ENCODE measurements at regions not wholly inside any gene's neighbourhood (a gene's known extent, or its start where the extent isn't known, plus 50 kb on each side); places are given as distances from the start of the nearest gene placed in this dataset.
"Not testable (repeated sequence)": the region's sequence is repeated elsewhere in the genome, so short reads cannot be mapped to it uniquely, and the experiment has no call there.

GRCh38 chr6:112437058-112437457 lies 89.9 kb downstream of the RFPL4B start:
- TF ChIP-seq, protein P1, sequence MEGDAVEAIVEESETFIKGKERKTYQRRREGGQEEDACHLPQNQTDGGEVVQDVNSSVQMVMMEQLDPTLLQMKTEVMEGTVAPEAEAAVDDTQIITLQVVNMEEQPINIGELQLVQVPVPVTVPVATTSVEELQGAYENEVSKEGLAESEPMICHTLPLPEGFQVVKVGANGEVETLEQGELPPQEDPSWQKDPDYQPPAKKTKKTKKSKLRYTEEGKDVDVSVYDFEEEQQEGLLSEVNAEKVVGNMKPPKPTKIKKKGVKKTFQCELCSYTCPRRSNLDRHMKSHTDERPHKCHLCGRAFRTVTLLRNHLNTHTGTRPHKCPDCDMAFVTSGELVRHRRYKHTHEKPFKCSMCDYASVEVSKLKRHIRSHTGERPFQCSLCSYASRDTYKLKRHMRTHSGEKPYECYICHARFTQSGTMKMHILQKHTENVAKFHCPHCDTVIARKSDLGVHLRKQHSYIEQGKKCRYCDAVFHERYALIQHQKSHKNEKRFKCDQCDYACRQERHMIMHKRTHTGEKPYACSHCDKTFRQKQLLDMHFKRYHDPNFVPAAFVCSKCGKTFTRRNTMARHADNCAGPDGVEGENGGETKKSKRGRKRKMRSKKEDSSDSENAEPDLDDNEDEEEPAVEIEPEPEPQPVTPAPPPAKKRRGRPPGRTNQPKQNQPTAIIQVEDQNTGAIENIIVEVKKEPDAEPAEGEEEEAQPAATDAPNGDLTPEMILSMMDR (IDR thresholded peaks at IDR 0.05; ENCODE audit: low read depth, low read length): no peak
- no peak overlapping the region for H3K4me3 ChIP-seq (ENCODE audit: low read depth, low read length)

DNA sequence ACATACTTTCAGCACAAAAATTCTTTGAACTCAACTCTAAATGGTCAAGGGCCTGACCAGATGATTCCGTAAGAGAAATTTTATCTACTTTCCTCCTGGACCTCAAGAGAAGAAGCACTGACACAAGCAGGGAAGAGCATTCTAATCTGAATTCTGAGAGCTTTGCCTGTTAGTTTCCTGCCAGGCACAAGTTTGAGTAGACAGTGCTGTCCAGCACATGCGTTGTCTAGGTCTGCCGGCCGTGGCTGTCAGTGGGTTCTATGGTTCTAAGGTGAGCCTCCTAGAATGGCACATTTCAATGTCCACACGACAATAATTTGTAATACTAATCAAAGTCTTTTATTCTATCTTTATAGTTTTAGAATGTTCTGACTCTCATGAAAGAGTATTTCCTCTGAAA lies 91.9 kb downstream of the RFPL4B start:
- H3K4me3 ChIP-seq (ENCODE audit: low read depth, low read length): no peak overlapping the region
- TF ChIP-seq, protein P1 (IDR thresholded peaks at IDR 0.05; ENCODE audit: low read depth, low read length): no peak

- TF ChIP-seq, protein P1 (IDR thresholded peaks at IDR 0.05; ENCODE audit: low read depth, low read length): no peak
- no peak overlapping the region for H3K4me3 ChIP-seq (ENCODE audit: low read depth, low read length)
Measured at GRCh38 chr6:112439432-112439831, 92.3 kb downstream of the RFPL4B start.

GRCh38 chr6:112441607-112442006 lies 94.5 kb downstream of the RFPL4B start:
- H3K4me3 ChIP-seq (ENCODE audit: low read depth, low read length): no peak overlapping the region
- TF ChIP-seq, protein P1 (IDR thresholded peaks at IDR 0.05; ENCODE audit: low read depth, low read length): no peak

DNA sequence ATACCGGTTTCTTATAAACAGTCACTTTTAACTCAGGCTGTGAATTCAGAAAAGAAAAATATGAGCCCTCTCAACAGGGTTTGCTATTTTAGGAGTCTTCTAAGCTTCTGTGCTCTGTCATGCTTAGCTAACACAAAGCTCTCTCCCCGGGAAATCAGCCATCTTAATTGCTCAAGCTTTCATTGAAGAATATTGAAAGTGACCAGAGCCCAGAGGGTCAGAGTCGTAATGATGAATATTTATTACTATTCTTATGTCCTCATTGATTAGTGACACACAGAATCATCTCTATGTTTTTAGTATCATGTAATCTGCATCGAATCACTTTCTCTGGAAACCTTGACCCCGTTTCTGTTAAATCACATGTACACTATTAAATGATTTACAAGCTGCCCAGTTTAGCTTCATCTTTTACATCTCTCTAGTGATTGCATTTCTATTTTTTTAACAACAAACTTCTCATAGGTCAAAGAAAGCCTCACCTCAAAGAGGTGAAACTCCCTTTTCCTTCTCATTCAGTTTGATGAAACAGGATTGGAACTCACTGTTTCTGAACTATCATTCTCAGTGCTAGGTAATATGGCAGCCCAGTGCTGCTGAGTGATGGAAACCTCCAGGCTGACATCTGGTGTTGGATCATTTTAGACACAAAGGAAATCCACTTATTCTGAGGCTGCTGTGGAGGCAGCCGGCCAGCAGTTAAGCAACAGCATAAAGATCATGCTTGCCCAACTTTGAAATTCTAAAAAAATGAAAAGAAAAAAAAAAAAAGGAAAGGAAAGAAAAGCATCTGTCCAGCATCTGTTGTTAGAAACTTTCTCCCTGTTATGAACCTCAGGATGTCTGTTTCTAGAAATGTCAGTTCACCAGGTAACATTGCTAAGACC lies 96.3 kb downstream of the RFPL4B start:
- no peak overlapping the region for H3K4me3 ChIP-seq (ENCODE audit: low read depth, low read length)
- TF ChIP-seq, protein P1 (IDR thresholded peaks at IDR 0.05; ENCODE audit: low read depth, low read length): no peak

GRCh38 chr6:112448786-112449185 lies 101.7 kb downstream of the RFPL4B start:
- H3K4me3 ChIP-seq (ENCODE audit: low read depth, low read length): not testable (repeated sequence)

- TF ChIP-seq, protein P1 (IDR thresholded peaks at IDR 0.05; ENCODE audit: low read depth, low read length): no peak
- no peak overlapping the region for H3K4me3 ChIP-seq (ENCODE audit: low read depth, low read length)
Measured at GRCh38 chr6:112450663-112451062, 103.5 kb downstream of the RFPL4B start.
